ENCODE measurements at regions not wholly inside any gene's neighbourhood (a gene's known extent, or its start where the extent isn't known, plus 50 kb on each side); places are given as distances from the start of the nearest gene placed in this dataset.

DNA sequence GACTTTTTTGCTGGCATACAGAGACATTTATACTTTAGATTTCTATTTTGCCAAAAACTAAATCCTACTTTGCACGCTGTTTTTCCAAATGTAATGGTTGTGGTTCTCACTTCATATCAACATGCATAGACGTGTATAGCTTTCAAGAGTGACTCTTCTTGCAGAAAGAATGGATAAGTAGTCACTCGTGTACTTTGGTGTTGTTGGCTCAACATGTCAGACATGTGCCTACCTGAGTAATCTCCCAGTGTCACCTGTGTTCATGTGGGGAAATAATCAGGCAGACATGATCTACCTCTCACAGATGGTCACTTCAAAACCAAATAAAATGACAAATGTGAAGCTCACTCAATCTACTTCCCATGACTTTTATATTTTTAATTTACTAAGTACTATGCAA, 73.1 kb downstream of the GPR88 start:
- no peak for TF ChIP-seq CTCF (conservative IDR thresholded peaks at IDR 0.05; ENCODE audit: low read depth, low read length)
- DNase-seq (ENCODE audit: low read depth), result no peak
- no peak overlapping the region for H3K4me3 ChIP-seq (ENCODE audit: low read depth, low read length)

GRCh38 chr1:100612540-100612939, 74.6 kb downstream of the GPR88 start:
- no peak for DNase-seq (ENCODE audit: low read depth)
- H3K4me3 ChIP-seq (ENCODE audit: low read depth, low read length), result no peak overlapping the region
- TF ChIP-seq CTCF (conservative IDR thresholded peaks at IDR 0.05; ENCODE audit: low read depth, low read length), result no peak

DNA sequence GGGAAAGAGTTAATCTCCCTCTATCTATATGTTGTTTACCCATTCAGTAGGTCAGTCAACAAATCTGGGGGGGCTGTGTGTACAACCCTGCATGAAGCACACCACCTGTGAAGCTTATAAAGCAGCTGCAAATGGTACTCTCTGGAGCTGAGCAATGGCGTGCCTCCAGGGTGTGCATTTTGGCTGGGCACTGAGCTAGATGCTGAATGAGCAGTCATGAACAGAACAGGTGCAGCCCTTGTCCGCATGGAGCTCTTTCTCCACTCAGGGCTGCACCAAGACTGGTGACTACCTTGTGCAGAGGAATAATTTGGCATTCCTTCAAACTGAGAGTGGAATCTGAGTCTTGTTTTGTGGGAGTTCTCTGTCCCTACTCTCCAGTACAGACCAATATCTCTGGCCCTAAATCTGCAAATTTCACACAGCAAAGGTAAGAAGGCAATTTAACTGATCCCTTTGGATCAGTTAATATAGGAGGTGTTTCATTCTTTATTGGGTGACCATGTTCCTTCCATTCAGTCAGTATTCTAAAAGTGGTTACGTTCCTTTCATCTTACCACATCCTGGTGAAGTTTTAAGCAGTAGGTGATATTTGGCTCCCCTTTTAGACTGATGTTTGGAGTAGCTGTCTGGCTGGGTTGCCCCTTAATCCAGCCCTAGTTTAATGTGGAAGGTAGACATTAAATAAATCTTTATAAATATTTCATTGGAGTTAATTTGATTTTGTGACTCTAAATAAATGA, 76.0 kb downstream of the GPR88 start:
- TF ChIP-seq CTCF (conservative IDR thresholded peaks at IDR 0.05; ENCODE audit: low read depth, low read length), result no peak
- DNase-seq (ENCODE audit: low read depth), result no peak
- no peak overlapping the region for H3K4me3 ChIP-seq (ENCODE audit: low read depth, low read length)

DNA sequence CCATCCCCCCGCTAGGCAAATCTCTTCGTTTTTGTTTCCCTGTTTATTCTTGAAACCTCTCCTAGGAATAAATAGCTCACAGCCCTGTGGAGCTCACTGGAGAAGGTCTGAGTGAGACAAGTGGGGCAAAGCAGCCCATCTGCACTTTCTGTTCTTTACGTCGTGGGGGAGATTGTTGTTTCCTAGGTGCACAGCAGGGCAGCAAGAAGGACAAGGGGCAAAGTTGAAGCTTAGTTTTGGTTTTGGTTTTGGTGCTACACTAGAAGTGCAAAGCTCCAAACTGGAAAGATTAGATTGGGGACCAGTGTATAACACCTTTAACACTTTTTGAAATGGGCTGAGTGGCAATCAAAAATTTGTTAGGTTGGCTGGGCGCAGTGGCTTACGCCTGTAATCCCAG, 76.6 kb downstream of the GPR88 start:
- no peak for DNase-seq (ENCODE audit: low read depth)
- no peak overlapping the region for H3K4me3 ChIP-seq (ENCODE audit: low read depth, low read length)
- TF ChIP-seq CTCF (conservative IDR thresholded peaks at IDR 0.05; ENCODE audit: low read depth, low read length), result no peak

- H3K4me3 ChIP-seq (ENCODE audit: low read depth, low read length), result no peak overlapping the region
- TF ChIP-seq CTCF (conservative IDR thresholded peaks at IDR 0.05; ENCODE audit: low read depth, low read length), result no peak
- DNase-seq (ENCODE audit: low read depth), result no peak
Observed at GRCh38 chr1:100615686-100616085, 77.7 kb downstream of the GPR88 start.

DNA sequence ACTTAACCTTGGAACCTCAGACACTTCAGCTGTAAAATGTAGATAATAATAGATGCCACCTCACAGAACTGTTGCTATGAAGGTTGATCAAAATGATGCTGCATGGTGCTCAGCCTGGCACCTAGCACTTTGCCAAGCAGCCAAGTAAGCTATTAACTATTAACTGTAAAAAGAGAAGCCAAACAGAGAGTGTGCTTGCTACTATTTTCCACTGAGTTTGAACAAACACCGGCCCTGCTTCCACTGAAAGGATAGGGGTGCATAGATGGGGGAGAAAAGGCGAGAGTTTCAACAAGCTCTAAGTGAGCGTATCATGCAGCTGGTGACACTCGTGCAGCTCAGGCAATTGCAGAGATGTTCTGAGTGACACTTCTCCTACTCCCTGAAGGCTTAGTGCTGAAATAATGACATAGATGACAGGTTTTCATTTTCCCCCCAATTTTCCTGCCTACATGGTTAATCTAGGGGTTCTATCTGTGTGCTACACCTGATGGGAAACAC, 78.2 kb downstream of the GPR88 start:
- H3K4me3 ChIP-seq (ENCODE audit: low read depth, low read length), result no peak overlapping the region
- DNase-seq (ENCODE audit: low read depth), result no peak
- no peak for TF ChIP-seq CTCF (conservative IDR thresholded peaks at IDR 0.05; ENCODE audit: low read depth, low read length)

- peak; percentile 99 for DNase-seq (ENCODE audit: low read depth)
- no peak for TF ChIP-seq CTCF (conservative IDR thresholded peaks at IDR 0.05; ENCODE audit: low read depth, low read length)
- H3K4me3 ChIP-seq (ENCODE audit: low read depth, low read length), result no peak overlapping the region
Observed at GRCh38 chr1:100622037-100622436, 84.1 kb downstream of the GPR88 start.

Measured in choroid plexus epithelial cell (primary cell).